Smooth muscle cell (in vitro differentiated cells): ENCODE measurements at regions not wholly inside any gene's neighbourhood (a gene's known extent, or its start where the extent isn't known, plus 50 kb on each side); places are given as distances from the start of the nearest gene placed in this dataset.

ENCODE experiments used
- DNase-seq: peaks from one replicate; lab custom pipeline; 2025; ENCODE audit not compliant: unreplicated experiment; lab: John Stamatoyannopoulos, UW
- H2AFZ ChIP-seq: fragments of 200-600 bp; sonication (generic); 2 replicates; pipeline ENCODE4 v1.6.0; 2016; ENCODE audit warnings: antibody characterized with exemption, low read depth, mild to moderate bottlenecking
- H3F3A ChIP-seq: fragments of 200-600 bp; sonication (generic); 2 replicates; pipeline ENCODE4 v1.6.0; 2017; ENCODE audit warnings: antibody characterized with exemption, low read depth
- H3K27ac ChIP-seq: fragments of 200-600 bp; sonication (generic); 2 replicates; pipeline ENCODE4 v1.5.1; 2016; ENCODE audit warnings: low read depth, mild to moderate bottlenecking
- H3K27me3 ChIP-seq: fragments of 200-600 bp; sonication (generic); 2 replicates; pipeline ENCODE4 v1.6.1; 2016; ENCODE audit warnings: low read depth, mild to moderate bottlenecking
- H3K36me3 ChIP-seq: fragments of 200-600 bp; sonication (generic); 2 replicates; pipeline ENCODE4 v1.5.1; 2016; ENCODE audit warnings: low read depth
- H3K4me1 ChIP-seq: fragments of 200-600 bp; sonication (generic); 2 replicates; pipeline ENCODE4 v1.5.1; 2016; ENCODE audit warnings: low read depth
- H3K4me2 ChIP-seq: fragments of 200-600 bp; sonication (generic); 2 replicates; pipeline ENCODE4 v1.6.0; 2016; ENCODE audit warnings: mild to moderate bottlenecking
- H3K4me3 ChIP-seq: fragments of 200-600 bp; sonication (generic); 2 replicates; pipeline ENCODE4 v1.5.1; 2016; ENCODE audit warnings: mild to moderate bottlenecking
- H3K79me2 ChIP-seq: fragments of 200-600 bp; sonication (generic); 2 replicates; pipeline ENCODE4 v1.6.0; 2016; ENCODE audit warnings: low read depth, mild to moderate bottlenecking
- H3K9ac ChIP-seq: fragments of 200-600 bp; sonication (generic); 2 replicates; pipeline ENCODE4 v1.6.0; 2016; ENCODE audit warnings: low read depth
- H3K9me3 ChIP-seq: fragments of 200-600 bp; sonication (generic); replicated peaks from 2 replicates; pipeline ENCODE4 v1.5.1; 2016; ENCODE audit warnings: low read depth
- H4K20me1 ChIP-seq: fragments of 200-600 bp; sonication (generic); 2 replicates; pipeline ENCODE4 v1.6.0; 2016; ENCODE audit warnings: low read depth
- WGBS: methylation state at CpG from one replicate; pipeline ENCODE4 v1.1.7; 2016; ENCODE audit warnings: low lambda C conversion rate; 5-methylcytosine and 5-hydroxymethylcytosine counted together
- TF ChIP-seq, protein P1 (sequence below): fragments of 200-600 bp; sonication (generic); IDR thresholded peaks from 2 replicates; pipeline ENCODE4 v1.5.1; 2017; ENCODE audit warnings: borderline replicate concordance, mild to moderate bottlenecking, antibody characterized with exemption; ENCODE audit not compliant: insufficient read depth, poor library complexity, severe bottlenecking

DNA sequence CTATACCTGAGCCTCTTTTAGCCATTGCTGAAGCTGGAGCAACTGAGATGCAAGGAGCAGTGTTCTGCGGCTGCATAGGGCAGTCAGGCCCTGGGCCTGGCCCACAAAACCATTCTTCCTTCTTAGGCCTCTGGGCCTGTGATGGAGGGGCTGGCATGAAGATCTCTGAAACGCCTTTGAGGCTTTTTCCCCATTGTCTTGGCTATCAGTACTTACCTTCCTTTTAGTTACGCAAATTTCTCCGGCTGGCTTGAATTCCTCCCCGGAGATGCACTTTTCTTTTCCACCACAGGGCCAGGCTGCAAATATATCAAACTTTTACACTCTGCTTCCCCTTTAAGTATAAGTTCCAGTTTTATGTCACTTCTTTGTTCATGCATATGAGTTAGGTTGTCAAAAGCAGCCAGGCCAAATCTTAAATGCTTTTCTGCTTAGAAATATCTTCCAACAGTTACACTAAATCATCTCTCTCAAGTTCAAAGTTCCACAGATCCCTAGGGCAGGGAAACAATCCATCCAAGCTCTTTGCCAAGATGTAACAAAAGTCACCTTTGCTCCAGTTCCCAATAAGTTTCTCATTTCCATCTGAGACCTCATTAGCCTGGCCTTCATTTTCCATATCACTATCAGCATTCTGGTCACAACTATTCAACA, 194.4 kb upstream of the PCDH7 start:
- H3F3A ChIP-seq, result no peaks in the 10 kb centered on the region
- TF ChIP-seq, protein P1, sequence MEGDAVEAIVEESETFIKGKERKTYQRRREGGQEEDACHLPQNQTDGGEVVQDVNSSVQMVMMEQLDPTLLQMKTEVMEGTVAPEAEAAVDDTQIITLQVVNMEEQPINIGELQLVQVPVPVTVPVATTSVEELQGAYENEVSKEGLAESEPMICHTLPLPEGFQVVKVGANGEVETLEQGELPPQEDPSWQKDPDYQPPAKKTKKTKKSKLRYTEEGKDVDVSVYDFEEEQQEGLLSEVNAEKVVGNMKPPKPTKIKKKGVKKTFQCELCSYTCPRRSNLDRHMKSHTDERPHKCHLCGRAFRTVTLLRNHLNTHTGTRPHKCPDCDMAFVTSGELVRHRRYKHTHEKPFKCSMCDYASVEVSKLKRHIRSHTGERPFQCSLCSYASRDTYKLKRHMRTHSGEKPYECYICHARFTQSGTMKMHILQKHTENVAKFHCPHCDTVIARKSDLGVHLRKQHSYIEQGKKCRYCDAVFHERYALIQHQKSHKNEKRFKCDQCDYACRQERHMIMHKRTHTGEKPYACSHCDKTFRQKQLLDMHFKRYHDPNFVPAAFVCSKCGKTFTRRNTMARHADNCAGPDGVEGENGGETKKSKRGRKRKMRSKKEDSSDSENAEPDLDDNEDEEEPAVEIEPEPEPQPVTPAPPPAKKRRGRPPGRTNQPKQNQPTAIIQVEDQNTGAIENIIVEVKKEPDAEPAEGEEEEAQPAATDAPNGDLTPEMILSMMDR, result no peak
- no peaks in the 10 kb centered on the region for H3K36me3 ChIP-seq
- no peak for DNase-seq
- no peaks in the 10 kb centered on the region for H3K79me2 ChIP-seq
- no peak overlapping the region for H3K4me2 ChIP-seq
- H3K4me3 ChIP-seq, result no peak overlapping the region
- no peaks in the 10 kb centered on the region for H4K20me1 ChIP-seq
- no peak overlapping the region for H3K27ac ChIP-seq
- H3K27me3 ChIP-seq, result no peaks in the 10 kb centered on the region
- no peak overlapping the region for H2AFZ ChIP-seq
- H3K4me1 ChIP-seq, result no peaks in the 10 kb centered on the region
- H3K9ac ChIP-seq, result no peak overlapping the region
- H3K9me3 ChIP-seq, result no peaks in the 10 kb centered on the region
- 93% methylated on average over 5 of the region's 5 CpGs for WGBS

DNA sequence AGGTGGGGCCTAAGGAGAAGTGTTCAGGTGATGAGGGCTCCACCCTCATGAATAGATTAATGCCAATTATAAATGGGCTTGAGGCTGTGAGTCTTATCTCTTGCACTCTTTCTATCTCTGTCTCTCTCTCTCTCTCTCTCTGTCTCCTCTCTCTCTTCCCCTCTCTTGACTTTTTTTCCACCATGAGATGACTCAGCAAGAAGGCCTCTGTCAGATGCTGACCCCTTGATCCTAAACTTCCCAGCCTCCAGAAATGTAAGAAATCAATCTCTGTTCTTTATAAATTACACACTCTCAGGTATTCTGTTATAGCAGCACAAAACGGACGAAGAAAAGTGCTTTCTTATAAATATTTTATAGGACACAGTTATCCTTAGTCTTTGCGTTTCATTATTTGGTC, 184.9 kb upstream of the PCDH7 start:
- no peak overlapping the region for H3K27ac ChIP-seq
- H3K27me3 ChIP-seq, result no peaks in the 10 kb centered on the region
- no peak overlapping the region for H2AFZ ChIP-seq
- no peaks in the 10 kb centered on the region for H3K36me3 ChIP-seq
- TF ChIP-seq, protein P1, result no peak
- no peak overlapping the region for H3K4me3 ChIP-seq
- H3K9ac ChIP-seq, result no peak overlapping the region
- H3K9me3 ChIP-seq, result no peaks in the 10 kb centered on the region
- no peaks in the 10 kb centered on the region for H3K79me2 ChIP-seq
- DNase-seq, result no peak
- H3F3A ChIP-seq, result no peaks in the 10 kb centered on the region
- no peaks in the 10 kb centered on the region for H4K20me1 ChIP-seq
- peaks cover 9% of the 10 kb centered on the region for H3K4me1 ChIP-seq
- 88% methylated on average over 3 of the region's 3 CpGs for WGBS
- no peak overlapping the region for H3K4me2 ChIP-seq

DNA sequence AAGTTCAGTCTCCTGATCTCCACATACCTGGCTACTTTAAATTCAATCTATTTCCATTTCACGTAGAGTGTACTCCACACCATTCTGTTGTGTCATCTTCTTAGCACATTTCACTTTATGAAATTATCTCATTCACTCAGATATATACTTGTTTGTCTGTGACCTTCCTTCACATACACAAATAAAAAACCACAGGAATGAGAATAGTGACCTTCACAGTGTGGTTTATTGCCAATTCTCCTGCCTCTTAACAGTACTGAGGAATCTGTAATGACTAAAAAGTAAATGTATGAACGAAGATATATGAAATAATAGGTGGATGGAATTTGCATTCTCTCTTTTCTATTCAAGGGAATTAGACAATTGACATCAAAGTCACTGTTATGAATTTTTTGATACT, 183.9 kb upstream of the PCDH7 start:
- Histone ChIP-seq H3F3A (no peaks in the 10 kb centered on the region), H3K27me3 (no peaks in the 10 kb centered on the region), H2AFZ (no peak overlapping the region), H3K4me1 (peaks cover 9% of the 10 kb centered on the region), H3K9ac (no peak overlapping the region), H3K4me3 (no peak overlapping the region), H3K9me3 (no peaks in the 10 kb centered on the region), H3K4me2 (peak overlapping the region; percentile 65), H4K20me1 (no peaks in the 10 kb centered on the region), H3K27ac (peak overlapping the region; percentile 12), H3K79me2 (no peaks in the 10 kb centered on the region), H3K36me3 (no peaks in the 10 kb centered on the region)
- TF ChIP-seq, protein P1, result no peak
- DNase-seq, result no peak
- WGBS, result 29% methylated on average over 2 of the region's 2 CpGs

DNA sequence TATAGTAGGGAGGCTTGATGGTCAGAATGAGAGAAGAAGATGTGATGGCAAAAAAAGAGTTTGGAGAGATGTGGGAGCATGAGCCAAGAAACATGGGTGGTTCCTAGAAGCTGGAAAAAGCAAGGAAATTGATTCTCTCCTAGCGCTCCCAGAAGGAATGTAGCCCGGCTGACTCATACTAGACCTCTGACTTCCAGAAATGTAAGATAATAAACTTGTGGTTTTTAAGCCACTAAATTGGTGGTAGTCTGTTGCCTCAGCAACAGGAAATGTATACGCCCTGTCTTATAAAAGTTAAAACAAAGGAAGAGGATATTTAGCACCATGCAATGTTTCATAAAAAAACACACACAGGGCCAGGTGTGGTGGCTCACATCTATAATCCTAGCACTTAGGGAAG, 182.7 kb upstream of the PCDH7 start:
- H3K79me2 ChIP-seq, result no peaks in the 10 kb centered on the region
- H3K27me3 ChIP-seq, result no peaks in the 10 kb centered on the region
- H3F3A ChIP-seq, result no peaks in the 10 kb centered on the region
- no peaks in the 10 kb centered on the region for H4K20me1 ChIP-seq
- H3K27ac ChIP-seq, result peak overlapping the region; percentile 86
- no peak overlapping the region for H3K4me3 ChIP-seq
- no peak overlapping the region for H2AFZ ChIP-seq
- H3K9me3 ChIP-seq, result no peaks in the 10 kb centered on the region
- H3K4me1 ChIP-seq, result peaks cover 9% of the 10 kb centered on the region
- H3K4me2 ChIP-seq, result peak overlapping the region; percentile 65
- peak overlapping the region; percentile 59 for H3K9ac ChIP-seq
- no peak for DNase-seq
- no peaks in the 10 kb centered on the region for H3K36me3 ChIP-seq
- TF ChIP-seq, protein P1, result no peak
- 0% methylated on average over 3 of the region's 3 CpGs for WGBS
